ENCODE measurements at regions not wholly inside any gene's neighbourhood (a gene's known extent, or its start where the extent isn't known, plus 50 kb on each side); places are given as distances from the start of the nearest gene placed in this dataset.

- TF ChIP-seq ZNF462 (CRISPR knock-in tag; IDR thresholded peaks at IDR 0.05) (no peak), NANOG (IDR thresholded peaks at IDR 0.05; ENCODE audit: borderline replicate concordance) (no peak), POLR2AphosphoS5 (IDR thresholded peaks at IDR 0.05; ENCODE audit: low read depth) (no peak), EZH2phosphoT487 (IDR thresholded peaks at IDR 0.05; ENCODE audit: unreplicated experiment) (no peak)
These were observed 498.1 kb upstream of the POT1 start (continued) for GRCh38 chr7:125427676-125428075.

DNA sequence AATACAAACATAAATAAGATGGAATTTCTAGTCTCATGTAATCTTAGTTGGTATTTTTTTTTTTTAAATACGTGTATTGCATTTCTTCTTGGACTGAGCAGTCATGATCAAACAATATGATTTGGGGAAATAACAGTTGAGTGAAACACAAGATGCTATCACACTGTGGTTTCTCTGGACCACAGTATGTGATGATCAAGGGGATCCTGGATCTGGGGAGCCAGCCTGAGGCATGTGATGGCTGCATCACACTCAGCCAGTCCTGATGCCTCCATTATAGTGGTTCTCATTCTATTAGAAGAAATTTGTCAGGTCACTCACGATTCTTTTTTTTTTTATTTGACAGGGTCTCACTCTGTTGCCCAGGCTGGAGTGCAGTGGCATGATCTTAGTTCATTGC is 495.9 kb upstream of the POT1 start:
- Histone ChIP-seq H3K4me3 (no peak overlapping the region), H3K79me2 (replicated peaks; ENCODE audit: insufficient read depth) (no peaks in the 10 kb centered on the region), H3F3A (replicated peaks; ENCODE audit: low read depth) (no peaks in the 10 kb centered on the region), H3K36me3 (ENCODE audit: insufficient read depth) (no peaks in the 10 kb centered on the region), H2AFZ (no peak overlapping the region), H3K27ac (ENCODE audit: low read depth) (no peak overlapping the region), H3K27me3 (ENCODE audit: insufficient read depth) (no peaks in the 10 kb centered on the region), H3K9me2 (ENCODE audit: insufficient read depth) (no peaks in the 10 kb centered on the region), H3K4me2 (no peak overlapping the region), H4K20me1 (replicated peaks; ENCODE audit: insufficient read depth) (no peaks in the 10 kb centered on the region), H3K4me1 (ENCODE audit: insufficient read depth) (no peaks in the 10 kb centered on the region)
- Mint-ChIP-seq H3K9me3 (no peaks in the 10 kb centered on the region; the same call in 2 of the 3 replicates), H3K4me3 (no peak overlapping the region), H3K36me3 (ENCODE audit: low read depth) (no peaks in the 10 kb centered on the region), H3K4me1 (peaks cover 7% of the 10 kb centered on the region), H3K27ac (no peak overlapping the region), H3K27me3 (ENCODE audit: insufficient read depth, low read depth, poor library complexity) (no peaks in the 10 kb centered on the region)
- no peak for DNase-seq (ENCODE audit: low spot score)
- no peak for TF ChIP-seq EZH2 (IDR thresholded peaks at IDR 0.05; ENCODE audit: low read depth, unreplicated experiment)
- no peak for TF ChIP-seq EZH2phosphoT487 (IDR thresholded peaks at IDR 0.05; ENCODE audit: unreplicated experiment)
- TF ChIP-seq CREB1 (CRISPR knock-in tag; IDR thresholded peaks at IDR 0.05; ENCODE audit: low read depth) = no peak
- TF ChIP-seq ETS1 (IDR thresholded peaks at IDR 0.05) = no peak
- TF ChIP-seq, protein P1, sequence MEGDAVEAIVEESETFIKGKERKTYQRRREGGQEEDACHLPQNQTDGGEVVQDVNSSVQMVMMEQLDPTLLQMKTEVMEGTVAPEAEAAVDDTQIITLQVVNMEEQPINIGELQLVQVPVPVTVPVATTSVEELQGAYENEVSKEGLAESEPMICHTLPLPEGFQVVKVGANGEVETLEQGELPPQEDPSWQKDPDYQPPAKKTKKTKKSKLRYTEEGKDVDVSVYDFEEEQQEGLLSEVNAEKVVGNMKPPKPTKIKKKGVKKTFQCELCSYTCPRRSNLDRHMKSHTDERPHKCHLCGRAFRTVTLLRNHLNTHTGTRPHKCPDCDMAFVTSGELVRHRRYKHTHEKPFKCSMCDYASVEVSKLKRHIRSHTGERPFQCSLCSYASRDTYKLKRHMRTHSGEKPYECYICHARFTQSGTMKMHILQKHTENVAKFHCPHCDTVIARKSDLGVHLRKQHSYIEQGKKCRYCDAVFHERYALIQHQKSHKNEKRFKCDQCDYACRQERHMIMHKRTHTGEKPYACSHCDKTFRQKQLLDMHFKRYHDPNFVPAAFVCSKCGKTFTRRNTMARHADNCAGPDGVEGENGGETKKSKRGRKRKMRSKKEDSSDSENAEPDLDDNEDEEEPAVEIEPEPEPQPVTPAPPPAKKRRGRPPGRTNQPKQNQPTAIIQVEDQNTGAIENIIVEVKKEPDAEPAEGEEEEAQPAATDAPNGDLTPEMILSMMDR (conservative IDR thresholded peaks at IDR 0.05; ENCODE audit: low read depth in 2 of 2) = no peak
- no peak for TF ChIP-seq JUNB (IDR thresholded peaks at IDR 0.05; ENCODE audit: unreplicated experiment)
- no peak for TF ChIP-seq REST (IDR thresholded peaks at IDR 0.05; ENCODE audit: unreplicated experiment)
- no peak for ATAC-seq

Data from GM23338 (cell line).